GM19023 (cell line): ENCODE measurements at regions not wholly inside any gene's neighbourhood (a gene's known extent, or its start where the extent isn't known, plus 50 kb on each side); places are given as distances from the start of the nearest gene placed in this dataset.

ENCODE experiments used
- ATAC-seq: cut with Tn5 transposase; IDR thresholded peaks from one replicate; pipeline ENCODE4 v1.9.1; 2021; ENCODE audit warnings: mild to moderate bottlenecking, moderate library complexity; ENCODE audit not compliant: unreplicated experiment

DNA sequence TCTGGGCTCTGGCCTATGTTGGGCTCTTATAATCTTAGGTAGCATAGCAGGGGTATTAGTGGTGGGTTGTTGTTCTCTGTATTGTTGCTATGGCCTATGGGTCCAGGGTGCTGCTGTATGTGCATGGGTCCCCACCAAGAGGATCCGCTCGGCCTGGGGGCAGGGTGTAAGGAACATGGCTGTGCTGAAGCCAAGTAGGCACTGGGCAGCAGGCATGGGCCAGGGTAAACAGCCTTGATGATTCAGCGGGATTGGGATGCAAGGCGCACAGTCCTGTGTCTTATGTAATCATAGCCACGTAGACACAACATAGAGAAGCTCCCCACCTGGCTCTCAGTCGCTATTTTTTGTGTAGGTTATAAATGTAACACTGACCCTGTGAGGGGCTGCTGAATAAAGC, 306.9 kb downstream of the ZPLD1 start:
- ATAC-seq, result no peak

DNA sequence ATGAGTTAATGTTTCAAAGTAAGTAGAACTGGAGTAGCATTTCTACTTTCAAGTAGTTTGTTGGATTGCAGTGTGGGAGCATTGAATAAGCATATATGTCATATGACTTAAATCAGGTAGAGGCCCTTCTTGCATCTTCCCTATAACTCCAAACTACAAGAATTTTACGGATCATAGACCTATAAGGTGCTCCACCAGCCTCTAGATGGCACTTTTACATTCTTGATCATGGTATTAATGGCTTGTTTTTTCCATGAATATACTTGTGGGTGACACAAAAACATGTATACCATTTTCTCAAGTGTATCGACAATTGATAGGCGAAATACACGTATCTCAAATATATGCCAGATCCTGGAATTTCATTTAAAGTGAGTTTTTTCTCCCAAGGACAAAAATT, 311.1 kb downstream of the ZPLD1 start:
- no peak for ATAC-seq

DNA sequence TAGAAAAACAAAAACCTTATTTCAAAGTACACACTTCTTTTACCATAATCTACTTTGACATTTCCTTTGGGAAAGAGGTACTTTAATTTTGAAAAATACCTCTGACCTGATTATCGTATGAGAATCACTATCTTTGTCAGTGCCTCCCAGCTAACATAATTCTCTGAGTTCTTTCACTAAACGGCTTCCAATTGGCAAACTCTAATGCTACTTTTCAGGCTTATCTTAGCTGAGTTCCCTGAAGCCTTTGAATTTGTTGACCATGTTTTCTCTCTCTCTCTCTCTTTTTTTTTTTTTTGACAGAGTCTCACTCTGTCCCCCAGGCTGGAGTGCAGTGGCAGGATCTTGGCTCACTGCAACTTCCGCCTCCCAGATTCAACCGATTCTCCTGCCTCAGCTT, 312.8 kb downstream of the ZPLD1 start:
- no peak for ATAC-seq

DNA sequence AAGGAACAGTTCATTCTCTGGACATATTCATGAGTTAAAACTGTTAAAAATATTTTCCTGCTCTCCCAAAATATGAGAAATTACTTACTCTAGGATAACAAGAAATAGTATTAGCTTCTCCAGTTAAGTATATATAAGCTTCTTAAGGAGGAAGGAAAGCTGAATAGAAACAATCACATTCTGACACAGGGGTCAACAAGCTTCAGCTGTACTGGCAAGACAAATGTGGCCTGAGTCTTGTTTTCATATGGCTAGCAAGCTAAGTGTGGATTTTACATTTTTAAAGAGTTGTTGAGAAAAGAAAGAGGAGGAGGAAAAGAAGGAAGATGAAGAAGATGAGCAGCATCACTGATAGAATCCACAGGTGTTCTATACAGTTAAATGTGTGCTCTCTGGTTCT, 313.8 kb downstream of the ZPLD1 start:
- ATAC-seq, result no peak

DNA sequence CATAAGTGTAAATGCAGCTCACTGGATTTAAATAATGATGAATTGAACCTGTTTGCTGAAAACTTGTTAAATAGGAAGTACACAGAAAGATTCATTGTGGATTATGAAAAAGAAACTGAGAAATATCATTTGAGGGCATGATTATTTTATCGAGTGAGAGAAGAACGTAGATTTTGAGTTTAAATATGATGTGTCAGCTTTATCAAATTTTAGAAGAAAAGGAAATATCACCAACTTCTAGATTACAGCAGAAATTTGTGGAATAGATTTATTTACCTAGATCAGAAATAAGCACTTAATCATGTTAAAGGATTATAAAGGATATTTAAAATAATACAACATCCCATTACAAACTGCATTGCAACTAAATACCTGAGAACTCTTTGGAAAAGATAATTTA, 315.5 kb downstream of the ZPLD1 start:
- no peak for ATAC-seq

DNA sequence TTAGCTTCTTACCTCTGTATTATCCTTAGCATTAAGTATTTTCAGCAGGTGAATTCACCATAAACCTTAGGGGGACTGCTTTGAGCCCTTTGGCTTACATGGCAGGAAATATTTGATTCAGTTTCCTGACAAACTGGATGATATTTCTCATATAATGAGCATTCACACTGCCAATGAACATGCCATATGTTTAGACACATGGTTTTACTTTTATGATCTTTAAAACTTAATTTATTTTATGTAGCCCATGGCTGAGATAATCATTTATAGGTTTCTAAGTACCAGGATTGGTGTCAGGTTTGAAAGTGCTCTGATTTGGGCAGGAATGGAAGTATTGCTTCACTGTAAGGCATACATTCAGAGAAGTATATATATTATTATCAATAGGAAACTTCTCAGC, 319.1 kb downstream of the ZPLD1 start:
- no peak for ATAC-seq

DNA sequence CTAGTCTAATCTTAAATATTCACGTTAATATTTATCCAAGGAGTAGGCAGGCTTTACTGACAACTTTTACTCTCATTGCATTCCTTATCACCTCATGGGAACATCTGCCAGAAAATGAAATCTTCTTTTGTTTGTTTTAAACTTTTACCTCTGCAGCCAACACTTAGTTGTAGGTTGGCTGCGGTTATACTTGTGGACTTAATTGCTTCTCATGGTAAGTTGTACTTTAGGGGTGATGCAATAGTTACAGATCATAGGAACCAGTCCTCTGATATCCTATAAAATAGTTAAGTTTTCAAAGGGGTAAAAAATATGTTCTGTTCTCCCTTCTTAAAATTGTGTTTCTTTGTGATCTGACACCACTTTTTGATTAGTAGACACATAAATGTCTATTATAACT, 321.9 kb downstream of the ZPLD1 start:
- no peak for ATAC-seq

DNA sequence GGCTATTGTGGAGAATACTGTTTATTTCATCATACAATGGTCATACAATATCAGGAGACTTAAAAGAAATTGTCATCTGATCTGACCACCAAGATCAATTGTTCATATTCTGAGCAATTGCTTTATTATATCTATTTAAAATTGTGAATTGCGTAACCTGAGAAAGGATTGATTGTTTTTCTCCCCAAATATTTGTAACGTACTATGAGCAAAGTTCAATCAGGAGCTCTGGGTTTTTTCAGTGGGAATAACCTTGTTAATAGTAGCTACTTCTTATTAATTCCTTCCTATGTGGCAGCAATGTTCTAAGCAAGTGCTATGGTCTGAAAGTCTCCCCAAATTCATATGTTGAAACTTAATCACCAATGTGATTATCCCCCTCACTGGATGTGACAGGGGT, 323.1 kb downstream of the ZPLD1 start:
- no peak for ATAC-seq

DNA sequence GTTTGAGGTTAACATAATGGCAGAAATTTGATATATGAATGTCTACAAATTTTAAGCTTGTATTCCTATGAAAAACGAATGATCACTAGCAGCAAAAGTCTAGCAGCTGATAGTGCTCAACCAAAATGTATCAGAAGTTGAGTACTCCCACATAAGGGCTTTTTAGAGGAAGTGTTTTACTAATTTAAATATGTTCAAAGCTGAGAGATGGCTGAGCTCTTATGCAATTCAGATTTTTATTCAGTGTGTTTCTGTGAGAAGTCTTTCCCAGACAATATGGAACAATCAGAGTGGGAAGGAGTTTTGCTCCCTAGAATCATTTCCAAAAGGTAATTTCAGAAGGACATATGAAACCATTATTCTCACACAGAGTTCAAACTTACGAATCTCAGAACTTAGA, 327.0 kb downstream of the ZPLD1 start:
- no peak for ATAC-seq

DNA sequence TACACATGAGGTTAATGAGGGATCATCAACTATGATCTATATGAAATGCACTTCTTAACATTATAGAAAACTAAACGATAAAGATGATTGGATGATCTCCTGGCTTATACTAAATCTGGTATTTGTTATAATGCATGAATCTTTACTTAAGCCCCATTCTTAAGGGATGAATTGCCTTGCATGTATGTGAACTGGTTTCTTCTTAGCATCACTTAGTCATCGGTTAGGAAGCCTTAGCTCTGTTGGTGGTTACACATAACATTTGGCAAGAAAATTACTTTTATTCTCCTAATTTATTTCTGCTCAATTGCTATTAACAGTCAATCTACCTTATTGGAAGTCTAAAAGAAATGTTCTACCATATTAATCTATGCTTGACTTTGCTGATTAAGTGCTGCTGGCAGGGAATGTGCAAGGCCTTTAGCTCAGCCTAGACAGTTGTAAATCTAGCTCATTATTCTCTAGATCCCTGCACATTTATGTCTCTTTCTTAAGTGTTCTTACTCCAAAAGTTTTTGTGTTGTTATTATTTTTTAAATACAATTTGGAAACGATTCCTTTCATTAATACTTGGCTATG, 356.0 kb downstream of the ZPLD1 start:
- no peak for ATAC-seq

DNA sequence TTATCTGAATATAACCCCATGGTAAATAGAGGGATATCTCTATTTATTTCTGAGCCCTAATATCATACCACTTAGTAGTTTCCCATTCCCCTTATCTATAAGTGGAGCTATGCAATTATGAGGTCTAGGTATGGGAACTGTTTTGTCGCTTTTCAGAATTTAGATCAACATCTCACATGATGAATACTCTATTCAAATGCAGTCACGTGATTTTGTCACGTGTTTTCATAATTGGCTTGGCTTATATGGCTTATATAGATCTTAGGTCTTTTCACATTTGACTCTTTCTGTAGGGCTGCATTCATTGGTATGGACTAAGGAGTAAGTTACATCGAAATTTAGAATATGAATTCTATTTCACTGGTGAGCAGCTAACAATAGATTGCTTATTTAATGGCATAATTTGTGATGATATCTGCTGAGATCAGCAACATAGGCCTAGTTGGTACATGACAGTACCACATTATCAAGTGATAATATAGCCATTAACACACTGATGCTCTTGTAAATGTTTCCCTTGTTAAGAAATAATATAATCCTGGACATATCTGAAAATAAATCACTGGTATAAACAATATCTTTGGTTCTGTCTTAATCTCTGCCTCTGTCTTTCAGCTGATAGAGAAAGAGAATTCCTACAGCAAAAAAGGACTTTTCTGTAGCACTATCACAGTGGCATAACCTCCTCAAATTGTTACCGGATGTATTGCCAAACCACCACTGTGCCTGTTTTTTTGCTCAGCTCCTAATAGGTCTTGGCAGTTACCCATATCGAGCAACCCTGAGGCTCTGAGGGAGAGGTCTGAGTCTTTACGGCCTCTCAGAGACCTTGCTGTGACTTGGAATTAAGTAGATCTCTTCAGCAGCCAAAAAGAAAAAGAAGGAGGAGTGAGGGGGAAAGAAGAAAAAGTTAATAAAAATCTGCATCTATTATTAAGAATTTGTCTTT, 357.1 kb downstream of the ZPLD1 start:
- no peak for ATAC-seq

DNA sequence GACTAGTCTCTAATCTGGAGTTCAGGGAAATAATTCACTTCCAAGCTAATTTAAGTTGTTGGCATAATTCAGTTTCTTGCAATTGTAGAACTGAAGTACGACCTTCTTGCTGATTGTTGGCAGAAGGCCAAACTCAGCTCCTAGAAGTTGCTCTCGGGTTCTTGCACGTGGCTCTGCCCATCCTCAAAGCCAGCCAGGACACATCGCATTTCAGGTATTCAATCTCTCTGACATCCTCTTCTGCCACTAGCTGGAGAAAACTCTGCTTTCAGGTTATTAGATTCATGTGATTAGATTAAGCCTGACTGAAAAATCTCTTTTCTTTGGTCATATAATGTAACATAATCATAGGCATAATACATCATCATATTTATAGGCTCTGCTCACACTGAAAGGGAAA, 362.0 kb downstream of the ZPLD1 start:
- ATAC-seq, result no peak

DNA sequence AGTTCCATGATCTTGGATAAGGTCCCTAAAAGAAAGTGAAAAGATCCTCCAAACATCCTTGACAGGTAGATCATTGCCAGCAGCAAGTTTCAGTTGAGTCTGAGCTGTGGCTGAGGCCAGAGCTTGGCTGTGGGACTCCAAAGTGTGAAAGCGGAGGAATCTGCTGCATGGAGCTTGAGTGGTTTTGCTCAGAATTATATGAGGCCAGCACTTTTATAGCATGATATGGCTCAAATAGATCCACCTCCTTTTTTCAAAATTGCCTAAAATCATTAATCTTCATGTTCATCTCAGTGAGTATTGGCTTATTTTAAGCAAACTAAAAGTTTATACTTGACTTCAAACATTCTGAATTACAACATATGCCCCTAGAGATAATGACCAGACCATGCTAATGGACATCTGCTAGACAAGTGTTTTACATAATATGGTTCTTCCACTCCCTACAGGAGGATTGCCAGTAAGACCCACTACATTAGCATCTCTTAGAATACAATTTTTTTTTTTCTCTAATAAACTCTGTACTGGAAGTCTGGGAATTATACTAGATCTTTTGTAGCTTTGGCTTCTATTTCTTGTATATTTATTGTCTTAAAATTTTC, 368.1 kb downstream of the ZPLD1 start:
- ATAC-seq, result no peak

DNA sequence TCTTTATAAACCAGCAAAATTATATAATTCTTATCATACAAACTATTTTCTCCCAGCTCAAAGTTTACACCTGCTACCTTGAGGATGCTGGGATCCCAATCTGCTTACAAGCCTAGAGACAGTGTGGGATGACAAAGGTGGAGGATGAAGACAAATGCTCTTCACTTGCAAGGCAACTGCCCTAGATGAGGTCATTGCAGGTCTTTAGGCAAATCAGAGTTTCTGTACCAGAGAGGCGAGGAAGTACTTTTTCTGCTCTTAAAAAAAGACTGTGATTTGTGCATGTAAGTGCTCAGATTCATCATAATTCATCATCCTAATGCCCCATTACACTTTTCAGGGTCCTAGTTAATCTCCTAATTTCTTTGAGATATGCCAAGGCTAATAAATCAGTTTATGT, 376.1 kb downstream of the ZPLD1 start:
- ATAC-seq, result no peak

DNA sequence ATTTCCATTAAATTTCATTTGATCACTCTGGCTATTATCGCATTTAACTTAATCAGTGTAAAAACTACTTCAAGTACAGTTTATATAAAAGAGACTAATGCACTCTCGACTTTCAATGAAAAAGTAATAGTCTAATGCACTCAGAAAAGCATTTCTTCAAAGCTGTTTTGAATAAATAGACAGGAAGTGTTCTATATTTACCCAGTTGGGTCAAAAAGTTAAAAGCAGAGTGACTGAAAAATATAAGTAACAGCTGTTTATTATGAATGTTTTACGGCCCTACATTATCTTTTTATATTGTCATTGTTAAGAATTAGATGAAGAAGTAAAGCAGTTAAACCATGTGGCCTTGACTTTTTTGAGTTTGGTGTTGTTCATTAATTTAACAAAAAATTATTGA, 391.8 kb downstream of the ZPLD1 start:
- no peak for ATAC-seq

DNA sequence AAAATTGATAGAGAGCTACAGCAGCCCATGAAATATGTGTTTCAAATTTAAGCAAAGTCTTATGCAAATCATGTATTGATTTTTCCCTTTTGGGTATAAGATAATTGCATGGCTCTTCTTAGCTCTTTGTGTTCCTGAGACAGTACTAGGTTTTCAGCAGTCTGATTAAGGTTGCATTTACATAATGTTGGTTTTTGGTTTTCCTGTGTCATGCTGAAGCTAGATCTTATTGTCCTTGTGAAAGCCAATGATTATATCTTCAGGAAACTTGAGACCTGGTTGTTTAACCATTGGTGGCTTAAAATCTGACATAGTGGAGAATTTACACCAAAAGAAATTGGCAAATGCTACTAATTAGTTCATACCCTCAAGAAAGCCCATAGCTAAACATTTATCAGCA, 392.6 kb downstream of the ZPLD1 start:
- no peak for ATAC-seq

DNA sequence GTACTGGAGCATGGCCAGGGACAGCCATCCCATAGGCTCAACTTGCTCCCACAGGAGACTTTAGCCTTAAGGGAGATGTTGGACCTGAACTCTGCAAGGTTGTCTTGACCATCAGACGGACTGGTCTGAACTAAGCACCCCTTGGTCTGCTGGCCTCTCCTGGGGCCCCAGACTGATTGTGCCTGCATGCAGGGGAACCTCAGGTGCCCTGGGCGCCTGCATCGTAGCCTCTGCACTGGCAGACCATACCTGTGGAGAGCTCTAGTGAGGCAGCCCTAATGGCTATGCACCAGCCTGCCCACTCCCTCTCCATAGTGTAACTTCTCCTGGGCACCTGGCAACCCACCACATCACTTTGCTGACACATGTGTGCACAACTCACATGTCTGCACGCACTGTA, 395.6 kb downstream of the ZPLD1 start:
- ATAC-seq, result no peak

DNA sequence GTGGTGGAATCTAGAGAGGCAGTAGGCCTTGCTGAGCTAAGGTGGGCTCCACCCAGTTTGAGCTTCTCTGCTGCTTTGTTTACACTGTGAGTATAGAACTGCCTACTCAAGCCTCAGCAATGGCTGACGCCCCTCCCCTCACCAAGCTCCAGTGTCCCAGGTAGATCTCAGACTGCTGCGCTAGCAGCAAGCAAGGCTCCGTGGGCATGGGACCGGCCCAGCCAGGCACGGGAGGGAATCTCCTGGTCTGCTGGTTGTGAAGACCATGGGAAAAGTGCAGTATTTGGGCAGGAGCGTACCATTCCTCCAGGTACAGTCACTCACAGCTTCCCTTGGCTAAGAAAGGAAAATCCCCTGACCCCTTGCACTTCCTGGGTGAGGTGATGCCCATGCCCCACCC, 407.1 kb downstream of the ZPLD1 start:
- no peak for ATAC-seq

DNA sequence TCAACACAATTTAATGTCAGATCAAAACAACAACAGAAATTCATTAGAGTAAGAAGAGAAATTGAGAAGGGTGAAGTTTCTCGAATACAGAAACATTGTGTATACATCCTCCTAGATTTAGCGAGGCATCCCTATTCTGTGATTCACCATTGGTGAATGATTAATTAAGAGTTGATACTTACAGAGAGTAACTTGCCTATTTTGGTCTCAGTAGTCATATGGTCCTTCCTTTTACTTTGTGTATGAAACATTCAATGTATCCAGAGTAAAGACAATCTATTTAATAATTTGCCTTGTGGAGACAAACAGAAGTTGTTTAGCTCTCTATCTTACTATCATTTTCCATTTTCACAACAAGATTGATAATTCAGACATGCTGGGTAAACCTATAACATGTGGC, 432.0 kb downstream of the ZPLD1 start:
- no peak for ATAC-seq

DNA sequence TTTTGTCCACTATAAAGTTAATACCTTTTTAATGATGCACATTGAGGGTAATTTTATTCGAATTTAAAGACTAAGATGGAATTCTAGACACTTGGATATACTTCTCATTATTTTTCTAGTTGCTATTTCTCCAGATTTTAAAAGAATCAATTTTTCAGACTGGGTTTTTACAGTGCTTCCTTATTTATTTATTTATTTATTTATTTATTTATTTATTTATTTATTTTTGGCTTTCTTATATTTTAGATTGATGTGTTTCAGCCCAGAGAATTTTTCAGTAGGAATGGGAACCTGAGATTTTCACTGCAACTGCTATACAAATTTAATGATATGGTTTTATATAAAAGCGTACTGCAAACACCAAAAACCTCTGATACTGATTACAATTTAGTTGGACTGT, 448.7 kb downstream of the ZPLD1 start:
- ATAC-seq, result no peak

DNA sequence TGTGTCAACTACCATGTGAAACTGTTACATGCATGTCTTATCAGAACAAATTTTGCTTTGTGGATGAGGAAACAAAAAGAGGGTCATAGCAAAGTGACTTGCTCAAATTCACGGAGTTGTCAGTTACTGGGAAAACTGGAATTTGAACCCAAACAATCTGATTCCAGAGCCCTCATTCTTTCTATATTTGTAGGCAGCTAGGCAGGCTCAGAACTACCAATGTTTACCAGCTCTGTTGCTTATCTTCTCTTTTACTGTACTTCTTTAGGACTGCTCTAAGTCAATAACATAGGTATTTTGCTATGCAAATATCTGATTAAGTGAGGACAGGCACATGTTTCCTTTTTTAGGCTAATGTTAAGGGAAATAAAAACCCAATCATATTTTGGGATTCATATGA, 450.5 kb downstream of the ZPLD1 start:
- no peak for ATAC-seq

DNA sequence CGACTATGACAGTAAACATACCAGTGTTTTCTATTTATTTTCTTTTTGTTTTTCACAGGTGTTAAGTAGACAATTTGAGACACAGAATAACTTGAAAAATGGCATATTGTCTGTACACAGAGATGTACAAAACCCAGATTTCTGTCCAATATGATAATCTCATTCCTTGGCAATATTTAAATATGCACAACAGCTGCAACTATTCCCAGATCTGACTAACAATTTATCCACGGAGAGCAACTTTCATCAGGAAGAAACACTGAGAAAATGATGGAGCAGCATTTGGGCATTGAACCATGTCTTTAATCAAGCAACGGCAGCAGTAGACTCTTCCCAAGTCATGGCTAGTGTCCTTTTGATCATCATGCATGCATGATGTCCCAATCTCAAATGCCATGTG, 452.6 kb downstream of the ZPLD1 start:
- no peak for ATAC-seq
